SK-N-SH treated with all-trans-retinoic acid at 6 μM for 48 hours (cell line): ENCODE measurements at regions not wholly inside any gene's neighbourhood (a gene's known extent, or its start where the extent isn't known, plus 50 kb on each side); places are given as distances from the start of the nearest gene placed in this dataset.

ENCODE experiments used
- ATAC-seq: fragments of 200-7000 bp; cut with Tn5 transposase; 3 replicates; pipeline ENCODE4 v1.9.1; 2020; ENCODE audit warnings: mild to moderate bottlenecking, moderate library complexity
- ARNTL ChIP-seq: fragments of 450-650 bp; formaldehyde crosslinking; IDR thresholded peaks from 2 replicates; pipeline ENCODE4 v1.5.0; 2020; ENCODE audit warnings: low read depth, mild to moderate bottlenecking, moderate library complexity, borderline replicate concordance
- BACH2 ChIP-seq: fragments of 250-450 bp; sonication (Bioruptor Pico); IDR thresholded peaks from 2 replicates; pipeline ENCODE4 v1.9.0; 2021; ENCODE audit warnings: mild to moderate bottlenecking, borderline replicate concordance
- CSDC2 ChIP-seq: fragments of 250-450 bp; sonication (Bioruptor Pico); IDR thresholded peaks from 2 replicates; pipeline ENCODE4 v1.5.0; 2020; ENCODE audit warnings: mild to moderate bottlenecking, moderate library complexity
- GLIS3 ChIP-seq: fragments of 250-450 bp; sonication (Bioruptor Pico); IDR thresholded peaks from 2 replicates; pipeline ENCODE4 v1.5.0; 2020; ENCODE audit warnings: mild to moderate bottlenecking, moderate library complexity
- ISL1 ChIP-seq: fragments of 250-450 bp; sonication (Bioruptor Pico); IDR thresholded peaks from 2 replicates; pipeline ENCODE4 v2.1.2; 2022; ENCODE audit warnings: mild to moderate bottlenecking, moderate library complexity
- OSR1 ChIP-seq: fragments of 250-450 bp; sonication (Bioruptor Pico); IDR thresholded peaks from 2 replicates; pipeline ENCODE4 v1.8.0; 2022; ENCODE audit warnings: moderate library complexity, mild to moderate bottlenecking, inconsistent platforms
- PPARA ChIP-seq: fragments of 250-450 bp; sonication (Bioruptor Pico); IDR thresholded peaks from 2 replicates; pipeline ENCODE4 v1.5.0; 2020; ENCODE audit warnings: mild to moderate bottlenecking, borderline replicate concordance
- SNAI2 ChIP-seq: fragments of 250-450 bp; sonication (Bioruptor Pico); IDR thresholded peaks from 2 replicates; pipeline ENCODE4 v1.5.0; 2020; ENCODE audit warnings: mild to moderate bottlenecking, moderate library complexity
- TCF4 ChIP-seq: fragments of 250-450 bp; sonication (Bioruptor Pico); IDR thresholded peaks from 2 replicates; pipeline ENCODE4 v1.8.0; 2021; ENCODE audit warnings: mild to moderate bottlenecking, moderate library complexity, borderline replicate concordance
- TOX ChIP-seq: fragments of 250-450 bp; sonication (Bioruptor Pico); IDR thresholded peaks from 2 replicates; pipeline ENCODE4 v1.8.0; 2021; ENCODE audit warnings: mild to moderate bottlenecking, moderate library complexity, borderline replicate concordance
- ZC3H10 ChIP-seq: fragments of 250-450 bp; sonication (Bioruptor Pico); IDR thresholded peaks from 2 replicates; pipeline ENCODE4 v1.5.1; 2021; ENCODE audit warnings: mild to moderate bottlenecking, moderate library complexity
- ZFP3 ChIP-seq: fragments of 250-450 bp; sonication (Bioruptor Pico); IDR thresholded peaks from 2 replicates; pipeline ENCODE4 v1.5.0; 2020; ENCODE audit warnings: mild to moderate bottlenecking, moderate library complexity
- ZFP30 ChIP-seq: fragments of 450-650 bp; formaldehyde crosslinking; IDR thresholded peaks from 2 replicates; pipeline ENCODE4 v1.5.0; 2022; ENCODE audit warnings: mild to moderate bottlenecking, moderate library complexity
- ZNF565 ChIP-seq: fragments of 450-650 bp; formaldehyde crosslinking; conservative IDR thresholded peaks from 2 replicates; pipeline ENCODE4 v1.5.0; 2020; ENCODE audit warnings: low read depth, mild to moderate bottlenecking, moderate library complexity
- ZNF70 ChIP-seq: fragments of 450-650 bp; formaldehyde crosslinking; IDR thresholded peaks from 2 replicates; pipeline ENCODE4 v1.5.0; 2020; ENCODE audit warnings: mild to moderate bottlenecking, moderate library complexity
- ZNF8 ChIP-seq: fragments of 450-650 bp; formaldehyde crosslinking; IDR thresholded peaks from 2 replicates; pipeline ENCODE4 v1.5.0; 2020; ENCODE audit warnings: mild to moderate bottlenecking, moderate library complexity
- TF ChIP-seq, protein P1 (sequence below): fragments of 250-450 bp; sonication (Bioruptor Pico); IDR thresholded peaks from 2 replicates; pipeline ENCODE4 v1.8.0; 2020; ENCODE audit warnings: mild to moderate bottlenecking, moderate library complexity, borderline replicate concordance
- TF ChIP-seq, protein P2 (sequence below): fragments of 250-450 bp; sonication (Bioruptor Pico); IDR thresholded peaks from 2 replicates; pipeline ENCODE4 v1.5.1; 2021; ENCODE audit warnings: mild to moderate bottlenecking, moderate library complexity
- TF ChIP-seq, protein P3 (sequence below): fragments of 250-450 bp; sonication (Bioruptor Pico); IDR thresholded peaks from 2 replicates; pipeline ENCODE4 v1.5.1; 2020; ENCODE audit warnings: low read depth, mild to moderate bottlenecking, moderate library complexity
- TF ChIP-seq, protein P4 (sequence below): fragments of 250-450 bp; sonication (Bioruptor Pico); IDR thresholded peaks from 2 replicates; pipeline ENCODE4 v1.5.0; 2020; ENCODE audit warnings: mild to moderate bottlenecking, moderate library complexity

DNA sequence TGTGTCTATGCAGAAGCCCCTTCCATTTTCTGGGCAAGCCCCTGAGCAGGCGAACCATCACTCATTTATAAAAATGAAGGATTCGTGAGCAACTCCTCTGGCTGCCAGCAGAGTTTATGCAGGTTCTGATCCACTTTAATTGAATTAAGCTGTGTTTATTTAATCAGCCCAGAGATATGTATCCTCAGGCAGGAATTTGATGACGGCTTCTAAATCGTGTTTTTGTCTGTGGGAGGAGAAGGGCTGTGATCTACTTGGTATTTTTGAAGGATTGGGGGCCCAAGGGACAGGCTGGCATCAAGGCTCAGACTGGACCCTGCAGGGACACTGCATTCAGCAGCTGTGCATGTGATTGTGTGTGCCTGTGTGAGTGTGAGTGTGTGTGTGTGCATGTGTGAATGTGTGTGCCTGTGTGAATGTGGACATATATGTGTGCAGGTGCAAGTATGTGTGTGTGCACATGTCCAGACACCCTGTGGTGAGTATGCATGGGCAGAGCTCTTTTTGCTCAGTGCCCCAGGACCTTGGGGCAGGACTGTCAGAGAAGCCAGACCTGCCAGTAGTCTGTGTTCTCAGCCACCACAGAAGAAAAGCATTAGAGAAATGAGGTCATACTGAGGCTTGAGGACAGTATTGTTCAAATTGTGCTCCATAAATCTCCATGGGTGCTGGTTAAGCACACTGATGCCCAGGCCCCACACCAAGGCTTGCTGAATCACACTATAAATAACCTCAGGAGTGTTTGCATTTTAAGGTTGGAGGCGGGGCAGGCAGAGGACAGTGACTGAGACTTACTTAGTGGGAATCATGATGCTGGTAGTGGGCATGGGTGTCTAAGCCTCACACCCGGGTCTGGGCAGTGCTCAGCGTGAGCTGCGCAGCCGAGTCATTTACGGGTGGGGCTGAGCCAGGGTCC lies 164.0 kb downstream of the CARTPT start:
- ATAC-seq = peak; percentile 77
- TF ChIP-seq ISL1 (CRISPR knock-in tag) (peak; percentile 72), TOX (no peak)
- TF ChIP-seq, protein P1, sequence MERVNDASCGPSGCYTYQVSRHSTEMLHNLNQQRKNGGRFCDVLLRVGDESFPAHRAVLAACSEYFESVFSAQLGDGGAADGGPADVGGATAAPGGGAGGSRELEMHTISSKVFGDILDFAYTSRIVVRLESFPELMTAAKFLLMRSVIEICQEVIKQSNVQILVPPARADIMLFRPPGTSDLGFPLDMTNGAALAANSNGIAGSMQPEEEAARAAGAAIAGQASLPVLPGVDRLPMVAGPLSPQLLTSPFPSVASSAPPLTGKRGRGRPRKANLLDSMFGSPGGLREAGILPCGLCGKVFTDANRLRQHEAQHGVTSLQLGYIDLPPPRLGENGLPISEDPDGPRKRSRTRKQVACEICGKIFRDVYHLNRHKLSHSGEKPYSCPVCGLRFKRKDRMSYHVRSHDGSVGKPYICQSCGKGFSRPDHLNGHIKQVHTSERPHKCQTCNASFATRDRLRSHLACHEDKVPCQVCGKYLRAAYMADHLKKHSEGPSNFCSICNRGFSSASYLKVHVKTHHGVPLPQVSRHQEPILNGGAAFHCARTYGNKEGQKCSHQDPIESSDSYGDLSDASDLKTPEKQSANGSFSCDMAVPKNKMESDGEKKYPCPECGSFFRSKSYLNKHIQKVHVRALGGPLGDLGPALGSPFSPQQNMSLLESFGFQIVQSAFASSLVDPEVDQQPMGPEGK = 0 out of 2 replicates have a peak, but pooled peaks have one; percentile 31

DNA sequence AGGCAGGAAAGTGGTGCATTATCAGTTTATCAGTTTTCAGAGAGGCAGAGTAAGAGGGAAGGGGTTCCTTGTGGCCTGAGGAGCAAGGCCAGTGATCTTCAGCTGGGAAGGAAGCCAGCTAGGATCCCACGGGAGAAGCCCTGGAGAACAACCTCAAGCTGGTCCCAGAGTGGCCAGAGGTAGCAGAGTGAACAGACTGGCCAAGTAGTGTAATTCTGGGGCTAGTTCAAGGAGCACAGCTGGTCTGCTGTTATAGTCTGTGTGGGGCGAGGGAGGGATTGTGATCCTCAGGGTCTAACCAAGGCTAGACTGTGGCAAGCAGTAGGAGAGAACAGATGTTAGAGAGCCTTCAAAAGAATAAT lies 164.6 kb downstream of the CARTPT start:
- no peak; the same call in 2 of the 3 replicates for ATAC-seq

DNA sequence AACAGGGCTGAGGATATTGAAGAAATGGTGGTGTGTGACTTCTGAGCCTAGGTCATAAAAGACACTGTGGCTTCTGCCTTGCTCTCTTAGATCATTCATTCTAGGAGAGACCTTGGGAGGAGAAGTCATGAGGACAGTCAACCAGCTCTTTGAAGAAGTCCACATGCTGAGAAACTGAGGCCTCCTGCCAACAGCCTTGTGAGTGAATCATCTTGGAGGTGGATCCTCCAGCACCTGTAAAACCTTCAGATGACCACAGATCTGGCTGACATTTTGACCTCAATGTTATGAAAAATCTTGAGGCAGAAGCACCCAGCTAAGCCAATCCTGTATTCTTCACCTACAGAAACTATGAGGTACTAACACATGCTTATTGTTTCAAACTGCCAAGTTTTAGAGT lies 165.9 kb downstream of the CARTPT start:
- ATAC-seq = no peak
- TF ChIP-seq, protein P2, sequence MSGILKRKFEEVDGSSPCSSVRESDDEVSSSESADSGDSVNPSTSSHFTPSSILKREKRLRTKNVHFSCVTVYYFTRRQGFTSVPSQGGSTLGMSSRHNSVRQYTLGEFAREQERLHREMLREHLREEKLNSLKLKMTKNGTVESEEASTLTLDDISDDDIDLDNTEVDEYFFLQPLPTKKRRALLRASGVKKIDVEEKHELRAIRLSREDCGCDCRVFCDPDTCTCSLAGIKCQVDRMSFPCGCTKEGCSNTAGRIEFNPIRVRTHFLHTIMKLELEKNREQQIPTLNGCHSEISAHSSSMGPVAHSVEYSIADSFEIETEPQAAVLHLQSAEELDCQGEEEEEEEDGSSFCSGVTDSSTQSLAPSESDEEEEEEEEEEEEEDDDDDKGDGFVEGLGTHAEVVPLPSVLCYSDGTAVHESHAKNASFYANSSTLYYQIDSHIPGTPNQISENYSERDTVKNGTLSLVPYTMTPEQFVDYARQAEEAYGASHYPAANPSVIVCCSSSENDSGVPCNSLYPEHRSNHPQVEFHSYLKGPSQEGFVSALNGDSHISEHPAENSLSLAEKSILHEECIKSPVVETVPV = no peak
- TF ChIP-seq, protein P3, sequence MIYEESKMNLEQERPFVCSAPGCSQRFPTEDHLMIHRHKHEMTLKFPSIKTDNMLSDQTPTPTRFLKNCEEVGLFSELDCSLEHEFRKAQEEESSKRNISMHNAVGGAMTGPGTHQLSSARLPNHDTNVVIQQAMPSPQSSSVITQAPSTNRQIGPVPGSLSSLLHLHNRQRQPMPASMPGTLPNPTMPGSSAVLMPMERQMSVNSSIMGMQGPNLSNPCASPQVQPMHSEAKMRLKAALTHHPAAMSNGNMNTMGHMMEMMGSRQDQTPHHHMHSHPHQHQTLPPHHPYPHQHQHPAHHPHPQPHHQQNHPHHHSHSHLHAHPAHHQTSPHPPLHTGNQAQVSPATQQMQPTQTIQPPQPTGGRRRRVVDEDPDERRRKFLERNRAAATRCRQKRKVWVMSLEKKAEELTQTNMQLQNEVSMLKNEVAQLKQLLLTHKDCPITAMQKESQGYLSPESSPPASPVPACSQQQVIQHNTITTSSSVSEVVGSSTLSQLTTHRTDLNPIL (CRISPR knock-in tag) = no peak
- TF ChIP-seq TCF4 (CRISPR knock-in tag) (no peak), SNAI2 (CRISPR knock-in tag) (no peak), GLIS3 (CRISPR knock-in tag) (no peak), OSR1 (CRISPR knock-in tag) (no peak), ARNTL (CRISPR knock-in tag) (no peak), ZNF70 (CRISPR knock-in tag) (no peak), PPARA (CRISPR knock-in tag) (no peak), ZNF565 (CRISPR knock-in tag) (no peak), ZFP30 (CRISPR knock-in tag) (no peak), ZFP3 (no peak), ZNF8 (CRISPR knock-in tag) (no peak), CSDC2 (no peak)
- TF ChIP-seq, protein P4, sequence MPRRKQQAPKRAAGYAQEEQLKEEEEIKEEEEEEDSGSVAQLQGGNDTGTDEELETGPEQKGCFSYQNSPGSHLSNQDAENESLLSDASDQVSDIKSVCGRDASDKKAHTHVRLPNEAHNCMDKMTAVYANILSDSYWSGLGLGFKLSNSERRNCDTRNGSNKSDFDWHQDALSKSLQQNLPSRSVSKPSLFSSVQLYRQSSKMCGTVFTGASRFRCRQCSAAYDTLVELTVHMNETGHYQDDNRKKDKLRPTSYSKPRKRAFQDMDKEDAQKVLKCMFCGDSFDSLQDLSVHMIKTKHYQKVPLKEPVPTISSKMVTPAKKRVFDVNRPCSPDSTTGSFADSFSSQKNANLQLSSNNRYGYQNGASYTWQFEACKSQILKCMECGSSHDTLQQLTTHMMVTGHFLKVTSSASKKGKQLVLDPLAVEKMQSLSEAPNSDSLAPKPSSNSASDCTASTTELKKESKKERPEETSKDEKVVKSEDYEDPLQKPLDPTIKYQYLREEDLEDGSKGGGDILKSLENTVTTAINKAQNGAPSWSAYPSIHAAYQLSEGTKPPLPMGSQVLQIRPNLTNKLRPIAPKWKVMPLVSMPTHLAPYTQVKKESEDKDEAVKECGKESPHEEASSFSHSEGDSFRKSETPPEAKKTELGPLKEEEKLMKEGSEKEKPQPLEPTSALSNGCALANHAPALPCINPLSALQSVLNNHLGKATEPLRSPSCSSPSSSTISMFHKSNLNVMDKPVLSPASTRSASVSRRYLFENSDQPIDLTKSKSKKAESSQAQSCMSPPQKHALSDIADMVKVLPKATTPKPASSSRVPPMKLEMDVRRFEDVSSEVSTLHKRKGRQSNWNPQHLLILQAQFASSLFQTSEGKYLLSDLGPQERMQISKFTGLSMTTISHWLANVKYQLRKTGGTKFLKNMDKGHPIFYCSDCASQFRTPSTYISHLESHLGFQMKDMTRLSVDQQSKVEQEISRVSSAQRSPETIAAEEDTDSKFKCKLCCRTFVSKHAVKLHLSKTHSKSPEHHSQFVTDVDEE (CRISPR knock-in tag) = no peak

More for the DNA sequence above, 164.6 kb downstream of the CARTPT start:
- TF ChIP-seq ZC3H10 (CRISPR knock-in tag) (no peak), ZNF565 (CRISPR knock-in tag) (no peak), BACH2 (CRISPR knock-in tag) (no peak)
- TF ChIP-seq, protein P1 = no peak
